Panc1 (cell line): ENCODE measurements at regions not wholly inside any gene's neighbourhood (a gene's known extent, or its start where the extent isn't known, plus 50 kb on each side); places are given as distances from the start of the nearest gene placed in this dataset.
A peak's percentile ranks its signal among the peaks of the same experiment; 100 is the strongest.

ENCODE experiments used
- ATAC-seq: fragments of 200-7000 bp; cut with Tn5 transposase; 2 replicates; pipeline ENCODE4 v1.9.1; 2020; ENCODE audit warnings: mild to moderate bottlenecking, moderate library complexity
- BruUV-seq: library from RNA; stranded (reverse); fragments of 400-500 nt; replicated peaks from 2 replicates; lab custom pipeline; 2021; lab: Mats Ljungman, UMichigan
- CTCF ChIA-PET: fragments of 300-600 bp; sonication (Branson Sonifier 250); formaldehyde crosslinking; loops from one replicate; lab custom pipeline; 2022; ENCODE audit warnings: antibody characterized with exemption; lab: Charles Lee
- POLR2A ChIA-PET: fragments of 300-600 bp; sonication (Branson Sonifier 250); formaldehyde crosslinking; loops from one replicate; lab custom pipeline; 2022; ENCODE audit warnings: antibody characterized with exemption; lab: Charles Lee
- DNase-seq: peaks from one replicate; pipeline ENCODE4 v3.0.0-alpha.2; 2010; ENCODE audit warnings: low read depth, low spot score
- H3K27ac ChIP-seq: 2 replicates; pipeline ENCODE4 v1.5.1; 2011; ENCODE audit warnings: mild to moderate bottlenecking, low read length, inconsistent platforms
- H3K27me3 ChIP-seq: fragments of 200-500 bp; sonication (Bioruptor generic); 2 replicates; pipeline ENCODE4 v1.6.0; 2014; ENCODE audit warnings: low read length, inconsistent platforms; ENCODE audit not compliant: control insufficient read depth, insufficient read depth
- H3K36me3 ChIP-seq: fragments of 200-500 bp; sonication (Bioruptor generic); 2 replicates; pipeline ENCODE4 v1.5.1; 2014; ENCODE audit warnings: inconsistent platforms, mild to moderate bottlenecking, low read length, moderate library complexity; ENCODE audit not compliant: control insufficient read depth, insufficient read depth
- H3K4me1 ChIP-seq: 2 replicates; pipeline ENCODE4 v1.5.1; 2011; ENCODE audit warnings: inconsistent platforms, mild to moderate bottlenecking, low read length, moderate library complexity; ENCODE audit not compliant: control insufficient read depth, insufficient read depth
- H3K4me3 ChIP-seq, 2 experiments: 2 replicates each; pipeline ENCODE4 v1.5.1; 2011 to 2012; ENCODE audit warnings: low read depth in 2 of 2, low read length in 2 of 2, mild to moderate bottlenecking in 2 of 2, inconsistent platforms in 1 of 2, moderate library complexity in 1 of 2
- H3K9me3 ChIP-seq: fragments of 200-500 bp; sonication (Bioruptor generic); 2 replicates; pipeline ENCODE4 v1.5.1; 2014; ENCODE audit warnings: low read depth, mild to moderate bottlenecking, inconsistent platforms, low read length, moderate library complexity; ENCODE audit not compliant: control insufficient read depth, insufficient read depth
- POLR2AphosphoS5 ChIP-seq: IDR thresholded peaks from 2 replicates; pipeline ENCODE4 v1.6.1; 2012; ENCODE audit warnings: mild to moderate bottlenecking, low read depth, low read length, moderate library complexity
- SIN3A ChIP-seq: IDR thresholded peaks from 2 replicates; pipeline ENCODE4 v1.6.1; 2012; ENCODE audit warnings: low read depth, mild to moderate bottlenecking, low read length, moderate library complexity, borderline replicate concordance; ENCODE audit not compliant: insufficient read depth
- TCF7L2 ChIP-seq: IDR thresholded peaks from 2 replicates; pipeline ENCODE4 v1.6.1; 2011; ENCODE audit warnings: mild to moderate bottlenecking, low read depth, low read length, inconsistent platforms
- in situ Hi-C: cut with HindIII; loops from 2 replicates; pipeline ENCODE4 v1.10.0; 2016; ENCODE audit warnings: low sequenced_read_pairs, low pct_unique_long_range_greater_than_20kb
- intact Hi-C: fragments of 100-400 bp; cut with micrococcal nuclease; formaldehyde crosslinking; loops from one replicate; pipeline ENCODE4 v1.10.0; 2022; ENCODE audit not compliant: unreplicated experiment
- TF ChIP-seq, protein P1 (sequence below), 2 experiments: IDR thresholded peaks; 2 replicates each; pipeline ENCODE4 v1.6.1; 2011 to 2012; ENCODE audit warnings: low read depth in 2 of 2, control low read depth in 1 of 2, low read length in 1 of 2, mild to moderate bottlenecking in 1 of 2, moderate library complexity in 1 of 2; ENCODE audit not compliant: insufficient read depth in 1 of 2
- TF ChIP-seq, protein P2 (sequence below): fragments of 450-650 bp; IDR thresholded peaks from 2 replicates; pipeline ENCODE4 v1.5.1; 2017; ENCODE audit warnings: mild to moderate bottlenecking

DNA sequence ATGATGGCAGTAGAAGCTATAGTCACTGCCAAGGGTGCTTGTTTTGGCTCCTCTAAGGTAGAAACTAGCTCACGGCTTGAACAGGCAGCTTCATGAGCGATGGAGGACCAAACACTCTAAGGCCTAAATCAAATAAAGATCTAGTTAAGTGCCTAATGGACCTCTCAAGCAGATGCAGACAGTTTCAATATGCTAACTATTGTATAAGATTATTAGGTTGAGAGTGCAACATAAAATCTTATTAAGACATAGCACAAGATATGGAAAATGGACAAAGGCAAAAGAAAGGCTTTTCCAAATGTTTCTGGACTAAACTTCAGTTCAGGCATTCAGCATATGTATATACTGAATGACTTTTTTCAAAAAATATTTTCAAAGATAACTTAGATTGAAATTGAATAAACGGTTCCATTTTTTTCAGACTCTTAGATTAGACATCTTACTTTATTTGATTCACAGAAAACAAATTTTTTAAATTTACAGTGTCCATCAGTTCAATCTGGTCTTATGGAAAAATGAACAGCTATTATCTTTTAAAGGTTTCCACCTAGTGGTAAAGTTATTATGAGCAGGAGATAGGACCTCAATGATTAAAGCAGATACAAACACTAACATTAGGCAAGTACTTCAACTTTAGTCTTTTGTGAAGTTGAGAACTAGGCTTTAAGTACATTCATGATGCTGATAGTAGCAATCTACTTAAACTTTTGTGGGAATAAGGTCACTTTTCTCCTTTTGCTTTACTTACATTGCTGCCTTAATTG is 1167.7 kb downstream of the MAT2B start:
- DNase-seq = no peak
- Histone ChIP-seq H3K36me3 (no peaks in the 10 kb centered on the region), H3K27ac (no peak overlapping the region), H3K9me3 (no peaks in the 10 kb centered on the region), H3K27me3 (no peaks in the 10 kb centered on the region), H3K4me3 (no peak overlapping the region), H3K4me1 (no peaks in the 10 kb centered on the region)
- CTCF ChIA-PET = interaction anchor here (1.0 kb wide), 1 partner anchor 8 kb away, joined by 3 read pairs; no protein-coding TSS in a partner anchor
- in situ Hi-C loops = no loop called here
- TF ChIP-seq POLR2AphosphoS5 (no peak), SIN3A (no peak)
- TF ChIP-seq, protein P1, sequence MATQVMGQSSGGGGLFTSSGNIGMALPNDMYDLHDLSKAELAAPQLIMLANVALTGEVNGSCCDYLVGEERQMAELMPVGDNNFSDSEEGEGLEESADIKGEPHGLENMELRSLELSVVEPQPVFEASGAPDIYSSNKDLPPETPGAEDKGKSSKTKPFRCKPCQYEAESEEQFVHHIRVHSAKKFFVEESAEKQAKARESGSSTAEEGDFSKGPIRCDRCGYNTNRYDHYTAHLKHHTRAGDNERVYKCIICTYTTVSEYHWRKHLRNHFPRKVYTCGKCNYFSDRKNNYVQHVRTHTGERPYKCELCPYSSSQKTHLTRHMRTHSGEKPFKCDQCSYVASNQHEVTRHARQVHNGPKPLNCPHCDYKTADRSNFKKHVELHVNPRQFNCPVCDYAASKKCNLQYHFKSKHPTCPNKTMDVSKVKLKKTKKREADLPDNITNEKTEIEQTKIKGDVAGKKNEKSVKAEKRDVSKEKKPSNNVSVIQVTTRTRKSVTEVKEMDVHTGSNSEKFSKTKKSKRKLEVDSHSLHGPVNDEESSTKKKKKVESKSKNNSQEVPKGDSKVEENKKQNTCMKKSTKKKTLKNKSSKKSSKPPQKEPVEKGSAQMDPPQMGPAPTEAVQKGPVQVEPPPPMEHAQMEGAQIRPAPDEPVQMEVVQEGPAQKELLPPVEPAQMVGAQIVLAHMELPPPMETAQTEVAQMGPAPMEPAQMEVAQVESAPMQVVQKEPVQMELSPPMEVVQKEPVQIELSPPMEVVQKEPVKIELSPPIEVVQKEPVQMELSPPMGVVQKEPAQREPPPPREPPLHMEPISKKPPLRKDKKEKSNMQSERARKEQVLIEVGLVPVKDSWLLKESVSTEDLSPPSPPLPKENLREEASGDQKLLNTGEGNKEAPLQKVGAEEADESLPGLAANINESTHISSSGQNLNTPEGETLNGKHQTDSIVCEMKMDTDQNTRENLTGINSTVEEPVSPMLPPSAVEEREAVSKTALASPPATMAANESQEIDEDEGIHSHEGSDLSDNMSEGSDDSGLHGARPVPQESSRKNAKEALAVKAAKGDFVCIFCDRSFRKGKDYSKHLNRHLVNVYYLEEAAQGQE (IDR thresholded peaks at IDR 0.05; ENCODE audit: insufficient read depth in 1 of 2, low read depth in 2 of 2, low read length in 1 of 2) = no peak
- TF ChIP-seq, protein P2, sequence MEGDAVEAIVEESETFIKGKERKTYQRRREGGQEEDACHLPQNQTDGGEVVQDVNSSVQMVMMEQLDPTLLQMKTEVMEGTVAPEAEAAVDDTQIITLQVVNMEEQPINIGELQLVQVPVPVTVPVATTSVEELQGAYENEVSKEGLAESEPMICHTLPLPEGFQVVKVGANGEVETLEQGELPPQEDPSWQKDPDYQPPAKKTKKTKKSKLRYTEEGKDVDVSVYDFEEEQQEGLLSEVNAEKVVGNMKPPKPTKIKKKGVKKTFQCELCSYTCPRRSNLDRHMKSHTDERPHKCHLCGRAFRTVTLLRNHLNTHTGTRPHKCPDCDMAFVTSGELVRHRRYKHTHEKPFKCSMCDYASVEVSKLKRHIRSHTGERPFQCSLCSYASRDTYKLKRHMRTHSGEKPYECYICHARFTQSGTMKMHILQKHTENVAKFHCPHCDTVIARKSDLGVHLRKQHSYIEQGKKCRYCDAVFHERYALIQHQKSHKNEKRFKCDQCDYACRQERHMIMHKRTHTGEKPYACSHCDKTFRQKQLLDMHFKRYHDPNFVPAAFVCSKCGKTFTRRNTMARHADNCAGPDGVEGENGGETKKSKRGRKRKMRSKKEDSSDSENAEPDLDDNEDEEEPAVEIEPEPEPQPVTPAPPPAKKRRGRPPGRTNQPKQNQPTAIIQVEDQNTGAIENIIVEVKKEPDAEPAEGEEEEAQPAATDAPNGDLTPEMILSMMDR = peak; percentile 29; the same call in 1 of the 2 replicates
- no TSS peak for BruUV-seq
- ATAC-seq = no peak
- intact Hi-C loops = loop anchor here (5.0 to 10.0 kb wide), 3 partner anchors 532 to 1106 kb away; no protein-coding TSS in a partner anchor
- POLR2A ChIA-PET = no interaction called here

DNA sequence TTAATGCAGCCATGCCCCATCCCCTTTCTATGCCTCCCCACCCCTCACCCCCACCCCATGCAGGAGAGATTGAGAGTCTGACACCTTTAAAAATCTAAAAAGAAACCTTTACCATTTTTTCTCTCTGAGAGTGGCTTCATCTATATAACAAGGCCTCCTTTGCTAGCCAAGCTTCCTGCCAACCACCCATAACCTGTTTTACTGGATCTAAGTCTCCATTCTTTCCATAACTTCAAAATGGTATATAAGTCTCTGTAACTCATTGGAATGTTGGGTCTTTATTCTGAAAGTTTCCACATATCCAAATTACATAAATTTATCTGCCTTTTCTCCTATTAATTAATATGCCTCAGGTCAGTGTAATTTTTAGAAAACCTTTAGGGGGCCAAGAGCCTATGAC is 1174.0 kb downstream of the MAT2B start:
- DNase-seq (no peak), ATAC-seq (no peak)
- no peaks in the 10 kb centered on the region for H3K9me3 ChIP-seq
- H3K4me1 ChIP-seq = no peaks in the 10 kb centered on the region
- no peaks in the 10 kb centered on the region for H3K27me3 ChIP-seq
- BruUV-seq = no TSS peak
- intact Hi-C loops (loop anchor here (10.0 kb wide), 2 partner anchors 525 to 665 kb away; no protein-coding TSS in a partner anchor), in situ Hi-C loops (no loop called here)
- no peak overlapping the region for H3K4me3 ChIP-seq
- CTCF ChIA-PET = interaction anchor here (0.5 kb wide), 1 partner anchor 1347 kb away, joined by 4 read pairs; no protein-coding TSS in a partner anchor
- POLR2A ChIA-PET = no interaction called here
- H3K27ac ChIP-seq = no peak overlapping the region
- TF ChIP-seq TCF7L2 = no peak
- TF ChIP-seq, protein P1 (IDR thresholded peaks at IDR 0.05; ENCODE audit: insufficient read depth in 1 of 2, low read depth in 2 of 2, low read length in 1 of 2) = no peak
- TF ChIP-seq POLR2AphosphoS5 = no peak
- TF ChIP-seq SIN3A = no peak
- TF ChIP-seq, protein P2 = no peak
- no peaks in the 10 kb centered on the region for H3K36me3 ChIP-seq
